Sigmoid colon (tissue), 6 donors: ENCODE measurements at regions not wholly inside any gene's neighbourhood (a gene's known extent, or its start where the extent isn't known, plus 50 kb on each side); places are given as distances from the start of the nearest gene placed in this dataset.

ENCODE experiments used
- DNase-seq: peaks from one replicate; pipeline ENCODE4 v3.0.0-alpha.2; 2019
- H3K27ac ChIP-seq, 4 donors: fragments of 200-600 bp; sonication (generic); one replicate each; pipeline ENCODE4 v1.5.1; 2016 to 2019; ENCODE audit warnings: mild to moderate bottlenecking in 1 of 4
- H3K27me3 ChIP-seq, 3 donors: fragments of 200-600 bp; sonication (generic); one replicate each; pipeline ENCODE4 v1.5.1; 2019; ENCODE audit warnings: mild to moderate bottlenecking in 1 of 3
- H3K36me3 ChIP-seq, 4 donors: fragments of 200-600 bp; sonication (generic); one replicate each; pipeline ENCODE4 v1.5.1; 2016 to 2019
- H3K4me1 ChIP-seq, 4 donors: fragments of 200-600 bp; sonication (generic); one replicate each; pipeline ENCODE4 v1.5.1; 2017 to 2019
- H3K4me3 ChIP-seq, 4 donors: fragments of 200-600 bp; sonication (generic); one replicate each; pipeline ENCODE4 v1.5.1; 2017 to 2019; ENCODE audit warnings: mild to moderate bottlenecking in 2 of 4, moderate library complexity in 1 of 4
- H3K9me3 ChIP-seq, 4 donors: fragments of 200-600 bp in 3 of 4; sonication (generic) in 3 of 4; one replicate each; pipeline versions ENCODE4 v1.5.1 to v1.6.1; 2013 to 2019
- CTCF ChIP-seq, 4 experiments: fragments of 450-650 bp in 3 of 4; fragments of 200-600 bp in 1 of 4; IDR thresholded peaks; one replicate each; pipeline ENCODE4 v1.5.1; 2016 to 2019; ENCODE audit warnings: antibody characterized with exemption in 4 of 4, mild to moderate bottlenecking in 3 of 4, moderate library complexity in 2 of 4
- EP300 ChIP-seq, 4 donors: sonication (generic); formaldehyde crosslinking; IDR thresholded peaks; one replicate each; pipeline ENCODE4 v1.6.1; 2017; ENCODE audit warnings: antibody characterized with exemption in 4 of 4
- POLR2A ChIP-seq, 2 donors: fragments of 450-650 bp; IDR thresholded peaks; one replicate each; pipeline ENCODE4 v1.6.1; 2016; ENCODE audit warnings: antibody characterized with exemption in 2 of 2, mild to moderate bottlenecking in 2 of 2, moderate library complexity in 2 of 2
- POLR2AphosphoS5 ChIP-seq, 4 donors: sonication (generic); formaldehyde crosslinking; IDR thresholded peaks; one replicate each; pipeline ENCODE4 v1.6.1; 2017; ENCODE audit warnings: antibody characterized with exemption in 4 of 4
- WGBS, 2 donors: extraction: QIAGEN DNeasy Blood & Tissue Kit; methylation state at CpG; one replicate each; pipeline ENCODE4 v1.1.7; 2013; 5-methylcytosine and 5-hydroxymethylcytosine counted together
- intact Hi-C: fragments of 100-400 bp; cut with DNase I; formaldehyde crosslinking; loops from one replicate; pipeline ENCODE4 v1.15.1; 2023
- donor health status: healthy with polysubstance abuse.
- donor health status: healthy.

- 7 to 48% methylated on average over 7 of the region's 7 CpGs for WGBS, 2 donors
- intact Hi-C loops, result no loop called here
Measured at GRCh38 chr2:58906081-58906645, 665.0 kb upstream of the FANCL start.

GRCh38 chr2:58904095-58904494 lies 663.0 kb upstream of the FANCL start:
- TF ChIP-seq POLR2AphosphoS5 (IDR thresholded peaks at IDR 0.05), result no peak
- no peak for TF ChIP-seq POLR2A (IDR thresholded peaks at IDR 0.05)
- TF ChIP-seq EP300 (IDR thresholded peaks at IDR 0.05), result no peak
- no peak for TF ChIP-seq CTCF (IDR thresholded peaks at IDR 0.05)
- Histone ChIP-seq H3K36me3 (no peaks in the 10 kb centered on the region), H3K4me3 (no peak overlapping the region), H3K27ac (no peak overlapping the region), H3K4me1 (peaks cover 0 to 8% (median 0%) of the 10 kb centered on the region in 4 donors), H3K27me3 (no peaks in the 10 kb centered on the region), H3K9me3 (no peaks in the 10 kb centered on the region)
- 84 to 85% methylated on average over 1 of the region's 1 CpG for WGBS, 2 donors
- DNase-seq, result no peak
- intact Hi-C loops, result no loop called here

More at GRCh38 chr2:58906081-58906645, 665.0 kb upstream of the FANCL start:
- Histone ChIP-seq H3K27me3 (no peaks in the 10 kb centered on the region), H3K9me3 (no peaks in the 10 kb centered on the region), H3K4me1 (peaks cover 0 to under 1% (median 0%) of the 10 kb centered on the region in 4 donors), H3K4me3 (no peak overlapping the region), H3K36me3 (no peaks in the 10 kb centered on the region), H3K27ac (no peak overlapping the region)
- no peak for DNase-seq
- TF ChIP-seq POLR2A (IDR thresholded peaks at IDR 0.05) (no peak), EP300 (IDR thresholded peaks at IDR 0.05) (no peak), POLR2AphosphoS5 (IDR thresholded peaks at IDR 0.05) (no peak)

DNA sequence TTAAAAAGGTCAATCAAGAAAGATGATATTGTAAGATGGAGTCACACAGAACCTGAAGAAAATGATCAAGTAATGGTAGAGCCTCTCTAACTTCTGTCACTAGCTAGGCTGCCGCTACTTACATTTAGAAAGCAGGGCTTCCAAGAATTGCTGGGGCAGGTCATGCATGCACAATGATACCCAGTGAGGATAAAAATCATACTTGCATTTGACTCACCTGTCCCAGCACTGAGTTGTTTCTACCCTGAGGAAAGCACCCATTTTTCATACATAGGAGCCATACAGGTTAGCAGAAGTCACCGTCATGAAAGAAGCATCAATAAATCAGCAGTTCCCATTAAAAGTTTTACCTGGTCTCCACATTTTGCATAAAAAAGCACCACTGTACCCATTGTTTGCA lies 662.3 kb upstream of the FANCL start:
- TF ChIP-seq EP300 (IDR thresholded peaks at IDR 0.05), result no peak
- no peak for TF ChIP-seq POLR2AphosphoS5 (IDR thresholded peaks at IDR 0.05)
- no peak for TF ChIP-seq CTCF (IDR thresholded peaks at IDR 0.05)
- TF ChIP-seq POLR2A (IDR thresholded peaks at IDR 0.05), result no peak
- Histone ChIP-seq H3K4me1 (peaks cover 0 to 8% (median 0%) of the 10 kb centered on the region in 4 donors), H3K9me3 (no peaks in the 10 kb centered on the region), H3K27ac (no peak overlapping the region), H3K27me3 (no peaks in the 10 kb centered on the region), H3K36me3 (no peaks in the 10 kb centered on the region), H3K4me3 (no peak overlapping the region)
- WGBS, 2 donors, result 77 to 83% methylated on average over 2 of the region's 2 CpGs
- intact Hi-C loops, result no loop called here
- no peak for DNase-seq

DNA sequence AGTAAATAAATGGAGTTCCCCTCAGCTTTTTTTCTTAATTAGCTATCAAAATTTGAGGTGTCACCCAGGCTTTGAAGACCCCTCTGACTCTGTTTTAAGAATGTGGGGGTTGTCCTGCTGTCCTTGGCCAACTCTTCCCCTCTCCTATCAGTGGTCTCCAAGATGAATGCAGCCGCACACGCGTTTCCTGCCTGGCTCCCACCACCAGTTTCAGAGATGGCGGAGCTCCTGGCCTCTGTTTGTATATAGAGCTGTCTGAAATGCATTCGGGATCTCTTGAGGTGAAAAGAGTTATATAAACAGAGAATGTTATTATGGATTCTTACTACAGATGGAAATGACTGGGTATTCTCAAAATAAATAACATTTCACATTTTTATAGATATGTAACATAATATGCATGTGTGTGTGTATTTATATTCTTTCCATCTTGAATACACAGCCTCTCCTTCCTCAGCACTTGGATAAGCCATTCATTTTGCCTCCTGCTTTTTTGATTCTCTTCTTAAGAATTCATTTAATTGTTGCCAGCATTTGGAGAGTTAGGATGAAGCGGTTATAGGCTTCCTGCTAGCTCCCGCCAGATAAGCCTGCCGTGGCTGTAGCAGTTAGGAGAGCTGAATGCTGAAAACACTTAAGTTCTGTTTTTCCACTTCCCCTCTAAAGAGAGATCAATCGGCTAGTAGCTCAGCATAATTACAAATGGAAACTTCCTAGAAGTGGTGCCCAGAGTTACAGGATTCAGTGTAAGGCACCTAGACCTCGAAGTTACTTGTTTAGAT lies 659.3 kb upstream of the FANCL start:
- H3K4me3 ChIP-seq, result no peak overlapping the region
- peaks cover 0 to 8% (median 0%) of the 10 kb centered on the region in 4 donors for H3K4me1 ChIP-seq
- no peaks in the 10 kb centered on the region for H3K9me3 ChIP-seq
- WGBS, 2 donors, result 38 to 68% methylated on average over 10 of the region's 10 CpGs
- no peaks in the 10 kb centered on the region for H3K27me3 ChIP-seq
- DNase-seq, result no peak
- intact Hi-C loops, result no loop called here
- H3K36me3 ChIP-seq, result no peaks in the 10 kb centered on the region
- H3K27ac ChIP-seq, result no peak overlapping the region
- TF ChIP-seq POLR2AphosphoS5 (IDR thresholded peaks at IDR 0.05), result no peak
- no peak for TF ChIP-seq POLR2A (IDR thresholded peaks at IDR 0.05)
- TF ChIP-seq EP300 (IDR thresholded peaks at IDR 0.05), result no peak
- TF ChIP-seq CTCF (IDR thresholded peaks at IDR 0.05), result no peak

GRCh38 chr2:58899692-58900091 lies 658.6 kb upstream of the FANCL start:
- 81 to 85% methylated on average over 6 of the region's 6 CpGs for WGBS, 2 donors
- TF ChIP-seq CTCF (IDR thresholded peaks at IDR 0.05) (no peak), POLR2AphosphoS5 (IDR thresholded peaks at IDR 0.05) (no peak), POLR2A (IDR thresholded peaks at IDR 0.05) (no peak), EP300 (IDR thresholded peaks at IDR 0.05) (no peak)
- Histone ChIP-seq H3K36me3 (no peaks in the 10 kb centered on the region), H3K4me1 (peaks cover 0 to 8% (median 0%) of the 10 kb centered on the region in 4 donors), H3K27ac (no peak overlapping the region), H3K4me3 (no peak overlapping the region), H3K9me3 (no peaks in the 10 kb centered on the region), H3K27me3 (no peaks in the 10 kb centered on the region)
- intact Hi-C loops, result no loop called here
- no peak for DNase-seq
